DMS 273 (cell line): ENCODE measurements at regions not wholly inside any gene's neighbourhood (a gene's known extent, or its start where the extent isn't known, plus 50 kb on each side); places are given as distances from the start of the nearest gene placed in this dataset.
A peak's percentile ranks its signal among the peaks of the same experiment; 100 is the strongest.

Source experiments
- DNase-seq: peaks from one replicate; lab custom pipeline; 2025; ENCODE audit not compliant: unreplicated experiment; lab: John Stamatoyannopoulos, UW

DNA sequence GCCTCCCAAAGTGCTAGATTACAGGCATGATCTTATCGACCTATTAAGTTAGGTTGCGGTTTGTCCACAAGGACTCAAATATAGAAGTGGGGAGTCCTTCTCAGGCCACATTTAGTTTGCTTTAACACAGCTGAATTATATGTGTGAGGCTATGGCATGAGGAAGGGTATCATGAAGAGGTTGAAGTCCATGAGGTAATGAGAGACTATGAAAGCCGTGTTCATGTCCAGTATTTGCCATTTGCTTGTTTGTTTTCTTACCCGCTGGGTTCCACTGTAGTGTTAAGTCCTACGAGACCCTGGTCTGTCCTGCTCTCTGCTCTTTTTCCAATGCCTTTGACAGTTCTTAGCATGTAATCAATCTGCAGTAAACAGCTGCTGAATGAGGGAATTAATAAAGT lies 1072.4 kb upstream of the EEF2KMT start:
- DNase-seq: no peak

- peak; percentile 2 for DNase-seq
These were observed 1067.9 kb upstream of the EEF2KMT start for GRCh38 chr16:6165330-6165979.

DNA sequence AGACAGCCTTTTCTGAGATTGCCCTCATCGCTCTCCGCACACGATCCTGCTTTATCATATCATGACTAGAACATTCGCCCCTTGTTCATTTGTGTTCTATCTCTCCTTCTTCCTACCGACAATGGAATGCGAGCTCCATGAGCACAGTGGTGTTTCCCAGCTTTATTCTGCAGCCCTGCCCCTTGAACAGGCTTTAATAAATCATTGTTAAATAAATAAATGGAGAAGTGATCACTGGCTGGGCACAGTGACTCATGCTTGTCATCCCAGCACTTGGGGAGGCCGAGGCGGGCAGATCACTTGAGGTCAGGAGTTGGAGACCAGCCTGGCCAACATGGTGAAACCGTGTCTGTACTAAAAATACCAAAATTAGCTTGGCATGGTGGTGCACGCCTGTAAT lies 1063.3 kb upstream of the EEF2KMT start:
- DNase-seq: no peak

GRCh38 chr16:6160303-6160702 lies 1062.7 kb upstream of the EEF2KMT start:
- no peak for DNase-seq

DNA sequence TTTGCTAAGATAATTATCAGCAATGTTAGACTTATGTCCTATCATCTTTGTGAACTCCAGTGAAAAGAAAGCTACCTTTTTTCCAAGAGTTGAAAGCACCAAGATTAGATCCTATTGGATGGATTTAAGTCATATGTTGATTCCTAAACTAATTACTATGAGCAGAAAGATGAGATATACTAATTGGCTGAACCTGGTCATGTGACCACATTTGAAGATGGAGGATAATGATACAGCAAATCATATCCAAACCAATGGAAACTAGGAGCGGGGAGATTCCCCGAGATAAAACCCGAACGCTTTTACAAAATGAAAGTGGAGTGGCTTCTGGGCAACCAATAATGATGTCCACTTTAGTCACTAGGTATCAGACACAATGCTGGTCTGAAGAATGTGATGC lies 1060.2 kb upstream of the EEF2KMT start:
- no peak for DNase-seq

DNA sequence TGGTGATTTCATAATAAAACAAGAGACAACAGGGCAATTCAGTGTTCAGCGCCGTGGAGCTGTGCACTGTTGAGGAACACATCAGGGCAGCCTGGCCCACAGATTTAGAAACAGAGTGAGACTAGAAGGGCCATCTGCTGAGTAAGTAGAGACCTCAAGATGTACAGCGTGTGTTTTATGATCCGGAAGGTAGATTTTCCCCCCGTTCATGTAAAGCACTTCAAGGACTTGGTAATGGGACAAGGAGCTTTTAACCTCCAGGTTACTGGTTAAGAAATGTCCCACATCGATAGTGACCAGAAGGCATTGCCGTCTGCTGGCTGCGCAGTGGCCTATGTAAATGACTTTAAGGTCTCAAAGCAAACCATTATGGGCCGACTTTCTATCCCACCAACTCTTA lies 1057.7 kb upstream of the EEF2KMT start:
- no peak for DNase-seq

DNA sequence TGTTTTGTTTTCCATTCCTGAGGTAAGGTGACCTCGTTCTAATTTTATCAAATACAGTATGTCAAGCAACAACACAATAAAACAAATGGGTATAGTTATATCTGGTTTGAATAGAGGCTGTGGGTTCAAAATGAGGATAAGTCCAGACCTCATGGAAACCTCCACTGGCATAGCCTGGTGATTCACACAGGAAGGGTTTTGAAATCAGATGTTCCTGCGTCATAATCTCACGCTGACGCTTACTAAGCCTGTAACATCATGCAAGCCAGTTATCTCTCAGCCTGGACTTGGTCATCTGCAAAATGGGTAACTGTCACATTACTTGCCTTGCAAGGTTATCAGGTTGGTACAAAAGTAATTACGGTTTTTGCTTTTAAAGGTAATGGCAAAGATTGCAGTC lies 1056.3 kb upstream of the EEF2KMT start:
- no peak for DNase-seq

- DNase-seq: no peak
These were observed 1051.4 kb upstream of the EEF2KMT start for GRCh38 chr16:6149031-6149430.

- DNase-seq: no peak
These were observed 1050.8 kb upstream of the EEF2KMT start for GRCh38 chr16:6148361-6148760.

DNA sequence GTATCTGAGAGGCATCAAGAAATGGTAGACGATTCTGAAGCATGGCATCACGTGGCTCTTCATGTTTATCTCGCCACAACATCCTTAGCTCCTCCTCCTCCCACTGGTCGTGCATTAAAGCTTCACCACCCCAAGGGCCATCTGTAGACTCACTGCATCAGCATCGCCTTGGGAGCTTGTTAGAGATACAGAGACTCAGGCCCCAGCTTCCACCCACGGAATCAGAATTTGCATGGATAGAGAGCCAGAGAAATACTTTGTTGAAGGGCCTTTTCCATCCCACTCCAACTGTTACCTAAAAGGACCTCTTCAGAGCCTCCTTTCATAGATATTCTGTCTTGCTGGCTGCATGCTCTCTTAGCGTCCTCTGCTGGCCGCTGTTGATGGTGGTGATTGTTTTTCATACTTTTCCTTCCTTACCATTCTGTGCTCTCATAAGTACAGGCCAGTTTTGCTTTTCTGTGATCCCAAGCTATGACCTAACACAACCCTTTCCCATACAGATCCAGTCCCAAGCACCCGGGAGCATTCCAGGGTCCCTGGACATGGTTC lies 1049.4 kb upstream of the EEF2KMT start:
- no peak for DNase-seq

DNA sequence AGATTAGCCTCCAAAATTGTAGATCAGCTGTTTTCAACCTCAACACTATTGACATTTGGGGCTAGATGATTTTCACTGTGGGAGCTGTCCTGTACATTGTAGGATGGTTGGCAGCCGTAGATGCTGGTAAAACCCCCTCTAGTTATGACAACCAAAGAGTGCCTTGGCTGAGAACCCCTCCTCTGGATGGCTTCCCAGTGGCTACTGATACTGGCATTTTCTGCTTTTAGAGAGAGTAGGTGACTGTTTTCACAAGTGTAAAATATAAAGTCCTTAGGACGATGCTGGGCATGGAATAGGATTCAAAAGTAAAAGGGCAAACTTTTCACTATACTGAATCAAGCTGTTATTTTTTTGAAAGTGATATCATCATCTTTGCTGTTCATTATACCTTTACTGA lies 1048.8 kb upstream of the EEF2KMT start:
- DNase-seq: no peak

GRCh38 chr16:6144463-6144862 lies 1046.9 kb upstream of the EEF2KMT start:
- no peak for DNase-seq

DNA sequence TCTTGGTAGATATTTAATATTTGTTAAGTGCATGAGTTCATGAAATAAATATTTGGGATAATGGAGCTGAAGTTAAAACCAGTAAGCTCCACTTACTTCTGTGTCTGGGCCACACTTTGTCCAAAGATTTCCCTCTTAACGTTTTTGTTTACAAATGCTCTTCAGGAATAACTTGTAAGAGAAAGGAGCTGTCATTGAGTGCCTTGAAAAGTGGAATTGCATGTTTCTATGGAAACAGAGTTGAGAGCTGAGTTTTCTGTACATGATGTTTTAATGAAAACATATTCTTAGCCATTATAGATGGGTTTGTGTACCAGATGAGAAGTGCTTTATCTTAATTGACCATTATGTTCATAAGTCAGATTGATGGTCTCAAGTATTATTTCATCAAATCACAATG lies 1045.4 kb upstream of the EEF2KMT start:
- DNase-seq: no peak

GRCh38 chr16:6133009-6133557 lies 1035.5 kb upstream of the EEF2KMT start:
- DNase-seq: no peak

- DNase-seq: no peak
These were observed 1034.5 kb upstream of the EEF2KMT start for GRCh38 chr16:6132121-6132520.

DNA sequence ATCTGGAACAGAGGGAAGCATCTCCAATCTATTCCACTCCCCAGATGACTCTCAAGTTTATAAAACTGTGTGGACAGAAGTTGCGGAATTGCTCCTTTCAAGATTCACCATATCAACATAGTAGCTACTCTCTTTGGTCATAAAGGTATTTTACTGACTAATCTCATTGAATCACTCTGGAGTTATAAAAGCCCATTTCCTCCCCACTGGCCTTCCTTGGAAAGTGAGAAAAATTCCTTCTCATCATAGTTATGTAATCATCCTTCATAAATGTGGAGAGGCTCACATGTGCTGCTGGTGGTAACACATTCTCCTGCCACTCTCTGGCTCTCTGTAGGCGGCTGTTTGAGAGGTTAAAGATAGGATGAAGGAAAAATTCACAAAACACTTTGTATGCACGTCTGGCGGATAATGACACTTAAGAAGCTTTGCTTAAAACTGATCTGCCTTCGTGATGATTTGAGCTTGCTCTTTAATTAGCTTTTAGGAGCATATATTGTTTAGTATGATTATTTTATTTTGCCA lies 1034.0 kb upstream of the EEF2KMT start:
- DNase-seq: no peak

- no peak for DNase-seq
These were observed 1028.1 kb upstream of the EEF2KMT start for GRCh38 chr16:6125483-6126259.

DNA sequence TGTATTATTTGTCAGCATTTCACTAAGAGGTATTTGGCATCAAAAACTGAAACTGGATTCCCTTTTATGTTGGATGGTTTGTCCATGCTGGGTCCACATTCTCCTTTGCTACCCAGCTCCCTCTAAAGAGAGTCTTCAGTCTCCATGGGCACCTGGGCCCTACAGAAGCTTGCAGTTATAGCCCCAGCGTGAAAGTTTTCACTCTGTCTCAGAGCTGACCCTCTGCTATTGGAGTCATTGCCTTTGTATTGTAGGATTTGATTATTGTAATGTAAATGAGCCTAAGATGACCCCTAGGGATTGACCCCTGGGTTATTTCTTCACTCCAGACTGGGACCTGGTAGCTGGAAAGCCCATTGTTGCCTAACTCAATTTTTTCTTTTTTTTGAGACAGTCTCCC lies 1026.5 kb upstream of the EEF2KMT start:
- DNase-seq: no peak

DNA sequence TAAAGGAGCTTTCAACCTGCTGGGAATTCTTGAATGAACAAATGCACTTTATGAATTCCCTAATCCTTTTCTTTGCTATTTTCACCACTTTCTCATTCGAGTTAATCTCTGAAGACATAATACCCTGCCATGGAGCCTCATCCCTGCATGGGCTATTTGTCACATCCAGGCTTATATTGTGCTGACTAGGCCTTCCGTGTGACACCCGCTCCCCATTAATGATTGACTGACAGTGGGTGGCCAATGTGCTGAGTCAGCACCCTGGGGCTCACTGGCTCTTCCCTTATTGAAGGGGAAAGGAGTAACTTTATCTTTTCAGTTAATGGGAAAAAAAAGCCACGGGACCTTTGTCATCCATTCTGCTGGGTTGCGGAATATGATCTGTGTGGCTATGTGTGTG lies 1024.8 kb upstream of the EEF2KMT start:
- no peak for DNase-seq

- no peak for DNase-seq
These were observed 1017.1 kb upstream of the EEF2KMT start for GRCh38 chr16:6114691-6115090.

DNA sequence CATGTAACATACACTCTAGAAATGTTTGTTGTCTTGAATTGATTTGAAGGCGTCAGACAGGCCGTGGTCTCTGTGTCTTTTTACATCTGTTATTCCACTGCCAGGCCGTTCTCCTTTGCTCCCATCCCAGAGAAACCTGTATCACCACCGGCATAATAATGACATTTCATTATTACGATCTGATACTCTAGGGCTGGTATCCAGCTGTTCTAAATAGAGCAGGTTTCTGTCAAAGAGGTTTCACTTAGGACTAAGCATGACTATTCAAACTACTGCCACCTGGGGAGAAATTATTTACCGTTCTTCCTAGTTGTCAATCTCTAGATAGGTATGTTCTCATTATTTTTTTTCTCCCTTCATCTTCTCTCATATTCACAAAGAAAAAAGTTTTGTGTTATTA lies 1016.2 kb upstream of the EEF2KMT start:
- DNase-seq: no peak

DNA sequence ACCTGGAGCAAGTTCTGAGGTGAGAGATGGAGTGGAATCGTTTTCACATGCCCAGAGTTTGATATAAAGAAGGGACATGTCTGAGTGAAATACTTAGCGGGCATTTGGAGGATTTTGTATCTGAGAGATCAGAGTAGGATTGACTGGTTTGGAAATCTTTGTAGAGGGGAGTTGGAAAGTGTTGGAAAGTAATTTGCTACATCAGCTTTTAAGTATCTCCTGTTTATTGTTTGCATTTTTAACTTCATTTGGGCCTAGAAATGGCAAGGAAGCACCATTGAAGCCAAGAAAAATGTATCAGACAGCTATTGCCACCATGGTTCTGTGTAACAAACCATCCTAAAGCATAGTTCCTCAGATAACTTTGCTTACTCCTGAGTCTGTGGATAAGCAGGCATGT lies 1015.1 kb upstream of the EEF2KMT start:
- DNase-seq: no peak
